ENCODE measurements at regions not wholly inside any gene's neighbourhood (a gene's known extent, or its start where the extent isn't known, plus 50 kb on each side); places are given as distances from the start of the nearest gene placed in this dataset.

DNA sequence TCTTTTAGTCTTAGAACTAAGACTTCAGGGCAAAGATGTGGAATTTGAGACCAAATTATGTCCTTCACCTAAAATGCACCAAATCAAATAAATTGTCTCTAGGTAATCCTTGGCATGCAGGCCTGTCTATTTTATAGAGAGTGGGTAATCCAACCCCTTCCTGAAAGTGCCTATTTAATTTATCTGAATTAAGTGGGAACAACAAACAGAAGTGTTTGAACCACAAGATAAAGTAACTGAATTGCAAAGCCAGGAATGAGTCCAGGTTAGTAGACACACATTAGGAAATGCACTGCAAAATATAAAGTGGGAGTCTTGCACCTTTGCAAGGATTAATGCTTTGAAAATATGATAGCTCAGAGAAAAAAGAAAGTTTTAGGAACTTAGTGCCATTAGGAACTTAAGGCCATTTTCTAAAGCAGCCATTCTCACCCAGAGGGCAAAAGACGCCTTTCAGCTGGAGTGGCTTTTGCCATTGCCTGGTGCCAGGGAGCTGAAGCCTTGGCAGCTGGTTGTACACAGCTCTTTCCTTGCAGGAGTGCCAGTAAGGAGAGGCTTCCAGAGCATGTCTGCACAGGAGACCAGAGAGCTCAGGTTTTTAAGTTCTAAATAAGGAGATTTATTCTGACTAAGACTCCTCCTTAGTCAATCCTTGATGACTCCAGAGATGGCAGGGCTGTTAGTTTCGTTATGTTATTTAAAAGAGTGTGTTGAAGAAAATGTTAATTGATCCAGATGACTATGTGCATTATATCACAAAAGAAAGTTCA lies 151.7 kb upstream of the ELL2 start:
- TF ChIP-seq, protein P1, sequence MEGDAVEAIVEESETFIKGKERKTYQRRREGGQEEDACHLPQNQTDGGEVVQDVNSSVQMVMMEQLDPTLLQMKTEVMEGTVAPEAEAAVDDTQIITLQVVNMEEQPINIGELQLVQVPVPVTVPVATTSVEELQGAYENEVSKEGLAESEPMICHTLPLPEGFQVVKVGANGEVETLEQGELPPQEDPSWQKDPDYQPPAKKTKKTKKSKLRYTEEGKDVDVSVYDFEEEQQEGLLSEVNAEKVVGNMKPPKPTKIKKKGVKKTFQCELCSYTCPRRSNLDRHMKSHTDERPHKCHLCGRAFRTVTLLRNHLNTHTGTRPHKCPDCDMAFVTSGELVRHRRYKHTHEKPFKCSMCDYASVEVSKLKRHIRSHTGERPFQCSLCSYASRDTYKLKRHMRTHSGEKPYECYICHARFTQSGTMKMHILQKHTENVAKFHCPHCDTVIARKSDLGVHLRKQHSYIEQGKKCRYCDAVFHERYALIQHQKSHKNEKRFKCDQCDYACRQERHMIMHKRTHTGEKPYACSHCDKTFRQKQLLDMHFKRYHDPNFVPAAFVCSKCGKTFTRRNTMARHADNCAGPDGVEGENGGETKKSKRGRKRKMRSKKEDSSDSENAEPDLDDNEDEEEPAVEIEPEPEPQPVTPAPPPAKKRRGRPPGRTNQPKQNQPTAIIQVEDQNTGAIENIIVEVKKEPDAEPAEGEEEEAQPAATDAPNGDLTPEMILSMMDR (IDR thresholded peaks at IDR 0.05; ENCODE audit: extremely low read depth in 1 of 2, insufficient read depth in 1 of 2, low read depth in 1 of 2, low read length in 2 of 2) = no peak
- TF ChIP-seq EZH2 (IDR thresholded peaks at IDR 0.05; ENCODE audit: borderline replicate concordance, low read depth, low read length, severe bottlenecking) = no peak
- no peak for TF ChIP-seq POLR2AphosphoS5 (IDR thresholded peaks at IDR 0.05; ENCODE audit: insufficient read depth, low read depth, low read length)
- TF ChIP-seq POLR2A (IDR thresholded peaks at IDR 0.05; ENCODE audit: low read depth, low read length) = no peak
- no peak for TF ChIP-seq MAX (IDR thresholded peaks at IDR 0.05; ENCODE audit: insufficient read depth, insufficient read length)
- no peak for TF ChIP-seq FOS (IDR thresholded peaks at IDR 0.05; ENCODE audit: borderline replicate concordance, insufficient read depth, low read length)
- TF ChIP-seq JUN (IDR thresholded peaks at IDR 0.05; ENCODE audit: borderline replicate concordance, insufficient read depth, insufficient read length, low read depth) = no peak
- TF ChIP-seq MYC (IDR thresholded peaks at IDR 0.05; ENCODE audit: low read depth, low read length) = no peak
- TF ChIP-seq GATA2 (IDR thresholded peaks at IDR 0.05; ENCODE audit: insufficient read depth, insufficient read length, low read depth, low read length) = no peak
